Endothelial cell of umbilical vein (primary cell): ENCODE measurements at regions not wholly inside any gene's neighbourhood (a gene's known extent, or its start where the extent isn't known, plus 50 kb on each side); places are given as distances from the start of the nearest gene placed in this dataset.
"Not testable (repeated sequence)": the region's sequence is repeated elsewhere in the genome, so short reads cannot be mapped to it uniquely, and the experiment has no call there.

ENCODE experiments used
- BruUV-seq: library from RNA; stranded (reverse); fragments of 400-500 nt; replicated peaks from 2 replicates; lab custom pipeline; 2021; lab: Mats Ljungman, UMichigan
- CTCF ChIA-PET: fragments of 300-600, 350-600 bp; sonication (Branson Sonifier 250); formaldehyde crosslinking; loops from one replicate; lab custom pipeline; 2021; ENCODE audit warnings: antibody characterized with exemption, inconsistent platforms; lab: Charles Lee
- POLR2A ChIA-PET: fragments of 300-600, 350-600 bp; sonication (Branson Sonifier 250); formaldehyde crosslinking; loops from one replicate; lab custom pipeline; 2021; ENCODE audit warnings: antibody characterized with exemption, inconsistent platforms; lab: Charles Lee
- DNase-seq: peaks from one replicate; pipeline ENCODE4 v3.0.0-alpha.2; 2011; ENCODE audit warnings: low read depth, low spot score
- FAIRE-seq: peaks from 2 replicates; lab custom pipeline; 2011; peaks lifted over from hg19 to GRCh38; lab: Jason Lieb, UNC
- H2AFZ ChIP-seq: 2 replicates; pipeline ENCODE4 v1.6.0; 2012; ENCODE audit warnings: low read depth, low read length, control low read depth, inconsistent platforms
- H3K27ac ChIP-seq: 2 replicates; pipeline ENCODE4 v1.5.1; 2011; ENCODE audit warnings: low read depth, mild to moderate bottlenecking, control low read depth, low read length, moderate library complexity; ENCODE audit not compliant: insufficient read depth
- H3K27me3 ChIP-seq, 2 experiments: 2 replicates each; pipeline versions ENCODE4 v1.6.0 to v1.6.1; 2011; ENCODE audit warnings: low read length in 2 of 2, mixed read lengths in 1 of 2; ENCODE audit not compliant: control insufficient read depth in 2 of 2, insufficient read depth in 2 of 2
- H3K36me3 ChIP-seq, 2 experiments: 2 replicates in 1 of 2; 3 replicates in 1 of 2; pipeline ENCODE4 v1.5.1; 2011; ENCODE audit warnings: low read length in 2 of 2, mild to moderate bottlenecking in 1 of 2, moderate library complexity in 1 of 2; ENCODE audit not compliant: control insufficient read depth in 2 of 2, insufficient read depth in 2 of 2; ENCODE audit errors: extremely low read depth in 1 of 2
- H3K4me1 ChIP-seq: 3 replicates; pipeline ENCODE4 v1.5.1; 2011; ENCODE audit warnings: mild to moderate bottlenecking, low read length; ENCODE audit not compliant: control insufficient read depth, insufficient read depth; ENCODE audit errors: extremely low read depth
- H3K4me2 ChIP-seq: 2 replicates; pipeline ENCODE4 v1.6.1; 2011; ENCODE audit warnings: low read length, control low read depth, mixed read lengths; ENCODE audit not compliant: insufficient read depth
- H3K4me3 ChIP-seq, 3 experiments: fragments of 200-600 bp in 1 of 3; sonication (generic), shearing (Covaris generic) in 1 of 3; replicated peaks in 1 of 3; 2 replicates each; pipeline ENCODE4 v1.5.1; 2011 to 2016; ENCODE audit warnings: control low read depth in 3 of 3, low read length in 3 of 3, mild to moderate bottlenecking in 2 of 3, inconsistent platforms in 1 of 3, low read depth in 1 of 3, moderate library complexity in 1 of 3; ENCODE audit not compliant: insufficient read depth in 1 of 3
- H3K79me2 ChIP-seq: 2 replicates; pipeline ENCODE4 v1.6.0; 2012; ENCODE audit warnings: low read length, inconsistent platforms; ENCODE audit not compliant: control insufficient read depth, insufficient read depth
- H3K9ac ChIP-seq: replicated peaks from 2 replicates; pipeline ENCODE3; 2011; ENCODE audit warnings: low read length, control low read depth; ENCODE audit not compliant: insufficient read depth; ENCODE audit errors: extremely low read depth
- H3K9me1 ChIP-seq: replicated peaks from 3 replicates; pipeline ENCODE4 v1.6.0; 2011; ENCODE audit warnings: mild to moderate bottlenecking, low read length; ENCODE audit not compliant: control insufficient read depth, insufficient read depth; ENCODE audit errors: extremely low read depth
- H3K9me3 ChIP-seq: replicated peaks from 2 replicates; pipeline ENCODE4 v1.5.1; 2012; ENCODE audit warnings: low read length, inconsistent platforms; ENCODE audit not compliant: control insufficient read depth, insufficient read depth
- H4K20me1 ChIP-seq: replicated peaks from 2 replicates; pipeline ENCODE3; 2011; ENCODE audit warnings: mild to moderate bottlenecking, low read length; ENCODE audit not compliant: control insufficient read depth, insufficient read depth; ENCODE audit errors: extremely low read depth
- CTCF ChIP-seq, 2 donors: IDR thresholded peaks; 1 replicate in 1 of 2; 2 replicates in 1 of 2; pipeline ENCODE4 v1.5.1; 2011; ENCODE audit warnings: low read length in 2 of 2, mild to moderate bottlenecking in 2 of 2, moderate library complexity in 2 of 2, control low read depth in 1 of 2, inconsistent platforms in 1 of 2, low read depth in 1 of 2; ENCODE audit not compliant: insufficient read depth in 1 of 2; ENCODE audit errors: extremely low read depth in 1 of 2
- POLR2AphosphoS5 ChIP-seq: IDR thresholded peaks from 2 replicates; pipeline ENCODE4 v1.6.1; 2012; ENCODE audit warnings: low read depth, mild to moderate bottlenecking, control low read depth, low read length, moderate library complexity; ENCODE audit not compliant: insufficient read depth
- dilution Hi-C: fragments of 300-500 bp; cut with MboI; formaldehyde crosslinking; loops from one replicate; pipeline ENCODE4 v1.15.0; 2019; ENCODE audit warnings: low sequenced_read_pairs; ENCODE audit not compliant: extremely low pct_ligation_motif_present
- intact Hi-C: fragments of 100-400 bp; cut with micrococcal nuclease; formaldehyde crosslinking; loops from one replicate; pipeline ENCODE4 v1.10.0; 2022

GRCh38 chr2:231648579-231649174 lies 56.0 kb downstream of the TEX44 start:
- BruUV-seq = no TSS peak
- H3K4me3 ChIP-seq = no peak overlapping the region
- peak; percentile 65 for DNase-seq
- intact Hi-C loops = loop anchor here (1.0 kb wide), 2 partner anchors 23 to 67 kb away; no protein-coding TSS in a partner anchor
- no peak overlapping the region for H3K9ac ChIP-seq
- dilution Hi-C loops = no loop called here
- H3K9me1 ChIP-seq = no peaks in the 10 kb centered on the region
- no peaks in the 10 kb centered on the region for H3K79me2 ChIP-seq
- no peaks in the 10 kb centered on the region for H4K20me1 ChIP-seq
- H3K36me3 ChIP-seq = no peaks in the 10 kb centered on the region
- peak; percentile 72 to 85 for TF ChIP-seq CTCF (IDR thresholded peaks at IDR 0.05; ENCODE audit: extremely low read depth in 1 of 2, insufficient read depth in 1 of 2, low read depth in 1 of 2, low read length in 2 of 2)
- no peak for TF ChIP-seq POLR2AphosphoS5
- no peaks in the 10 kb centered on the region for H3K27me3 ChIP-seq
- no peaks in the 10 kb centered on the region for H3K9me3 ChIP-seq
- no peak overlapping the region for H3K4me2 ChIP-seq
- POLR2A ChIA-PET = no interaction called here
- H3K4me1 ChIP-seq = peaks cover under 1% of the 10 kb centered on the region
- CTCF ChIA-PET = interaction anchor here (0.8 to 6.8 kb wide), 5 partner anchors 25 to 66 kb away, joined by 3 to 93 read pairs (median 28); no protein-coding TSS in a partner anchor
- no peak overlapping the region for H3K27ac ChIP-seq
- no peak overlapping the region for H2AFZ ChIP-seq
- FAIRE-seq = no peak

GRCh38 chr2:231651561-231651960 lies 56.8 kb upstream of the PTMA start:
- H3K4me3 ChIP-seq, H3K9me3 ChIP-seq, H3K9ac ChIP-seq, H3K27me3 ChIP-seq, H3K27ac ChIP-seq, H3K4me2 ChIP-seq, H3K36me3 ChIP-seq, H2AFZ ChIP-seq, H4K20me1 ChIP-seq, H3K9me1 ChIP-seq, H3K79me2 ChIP-seq, DNase-seq, FAIRE-seq, dilution Hi-C loops, POLR2A ChIA-PET, intact Hi-C loops, H3K4me1 ChIP-seq, BruUV-seq: not testable (repeated sequence)
- CTCF ChIA-PET = interaction anchor here (1.5 kb wide), 1 partner anchor 50 kb away, joined by 3 read pairs; no protein-coding TSS in a partner anchor
